AG04450 (cell line): ENCODE measurements at regions not wholly inside any gene's neighbourhood (a gene's known extent, or its start where the extent isn't known, plus 50 kb on each side); places are given as distances from the start of the nearest gene placed in this dataset.

Source experiments
- CTCF ChIA-PET: fragments of 300-600, 350-600 bp; formaldehyde crosslinking; extraction: SDS; loops from one replicate; lab custom pipeline; 2022; ENCODE audit warnings: antibody characterized with exemption, inconsistent platforms; lab: Charles Lee
- POLR2A ChIA-PET: fragments of 350-600 bp; formaldehyde crosslinking; extraction: SDS; loops from one replicate; lab custom pipeline; 2021; ENCODE audit warnings: antibody characterized with exemption, inconsistent platforms; lab: Yijun Ruan, JAX
- DNase-seq: peaks from one replicate; pipeline ENCODE4 v3.0.0-alpha.2; 2011; ENCODE audit warnings: low read depth, low spot score
- H3K27ac ChIP-seq: one replicate; pipeline ENCODE4 v1.5.1; 2012; ENCODE audit warnings: low read depth, low read length, control low read depth
- H3K27me3 ChIP-seq: one replicate; pipeline ENCODE4 v1.6.0; 2012; ENCODE audit warnings: low read length; ENCODE audit not compliant: control insufficient read depth, insufficient read depth
- H3K4me3 ChIP-seq: 2 replicates; pipeline ENCODE4 v1.5.1; 2011; ENCODE audit warnings: mild to moderate bottlenecking, low read depth, low read length, control low read depth
- H3K9me3 ChIP-seq: 2 replicates; pipeline ENCODE4 v1.5.1; 2012; ENCODE audit warnings: low read length; ENCODE audit not compliant: control insufficient read depth, insufficient read depth
- CTCF ChIP-seq: IDR thresholded peaks from 2 replicates; pipeline ENCODE4 v1.5.1; 2011; ENCODE audit warnings: low read depth, low read length, control low read depth, inconsistent platforms

GRCh38 chr6:14533446-14533845 lies 415.9 kb downstream of the CD83 start:
- CTCF ChIA-PET, result no interaction called here
- no peak for TF ChIP-seq CTCF
- H3K27me3 ChIP-seq, result no peaks in the 10 kb centered on the region
- H3K9me3 ChIP-seq, result no peaks in the 10 kb centered on the region
- no peak overlapping the region for H3K4me3 ChIP-seq
- POLR2A ChIA-PET, result no interaction called here
- no peak overlapping the region for H3K27ac ChIP-seq
- DNase-seq, result peak; percentile 7

GRCh38 chr6:14537030-14537429 lies 419.5 kb downstream of the CD83 start:
- Histone ChIP-seq H3K9me3 (no peaks in the 10 kb centered on the region), H3K27me3 (no peaks in the 10 kb centered on the region), H3K27ac (no peak overlapping the region), H3K4me3 (no peak overlapping the region)
- TF ChIP-seq CTCF, result no peak
- ChIA-PET CTCF (interaction anchor here (0.5 kb wide), 1 partner anchor 999 kb away, joined by 3 read pairs; no protein-coding TSS in a partner anchor), POLR2A (no interaction called here)
- no peak for DNase-seq

- H3K27me3 ChIP-seq, result no peaks in the 10 kb centered on the region
- POLR2A ChIA-PET, result no interaction called here
- H3K4me3 ChIP-seq, result no peak overlapping the region
- no peaks in the 10 kb centered on the region for H3K9me3 ChIP-seq
- H3K27ac ChIP-seq, result no peak overlapping the region
- no peak for DNase-seq
- CTCF ChIA-PET, result no interaction called here
- no peak for TF ChIP-seq CTCF
Observed at GRCh38 chr6:14540276-14540675, 422.7 kb downstream of the CD83 start.

- no peak for TF ChIP-seq CTCF
- POLR2A ChIA-PET, result no interaction called here
- H3K9me3 ChIP-seq, result no peaks in the 10 kb centered on the region
- no peak overlapping the region for H3K4me3 ChIP-seq
- H3K27me3 ChIP-seq, result no peaks in the 10 kb centered on the region
- CTCF ChIA-PET, result no interaction called here
- no peak for DNase-seq
- H3K27ac ChIP-seq, result no peak overlapping the region
Observed at GRCh38 chr6:14540810-14541540, 423.4 kb downstream of the CD83 start.

GRCh38 chr6:14542670-14543366 lies 425.2 kb downstream of the CD83 start:
- ChIA-PET CTCF (interaction anchor here (0.6 kb wide), 1 partner anchor 819 kb away, joined by 3 read pairs; no protein-coding TSS in a partner anchor), POLR2A (no interaction called here)
- Histone ChIP-seq H3K27me3 (no peaks in the 10 kb centered on the region), H3K4me3 (no peak overlapping the region), H3K27ac (no peak overlapping the region), H3K9me3 (no peaks in the 10 kb centered on the region)
- TF ChIP-seq CTCF, result no peak
- peak; percentile 62 for DNase-seq
